Skin epidermis (tissue), 12 donors: ENCODE measurements at regions not wholly inside any gene's neighbourhood (a gene's known extent, or its start where the extent isn't known, plus 50 kb on each side); places are given as distances from the start of the nearest gene placed in this dataset.
"Not testable (repeated sequence)": the region's sequence is repeated elsewhere in the genome, so short reads cannot be mapped to it uniquely, and the experiment has no call there.

Source experiments
- H3K27ac ChIP-seq, 21 experiments: fragments of 200-600 bp; sonication (generic) in 11 of 21; one replicate each; pipeline ENCODE4 v1.5.0; 2020; ENCODE audit warnings: mild to moderate bottlenecking in 3 of 21, inconsistent platforms in 2 of 21, moderate library complexity in 2 of 21
- H3K4me3 ChIP-seq, 7 experiments: fragments of 200-600 bp; sonication (generic) in 2 of 7; one replicate each; pipeline ENCODE4 v1.5.0; 2020; ENCODE audit warnings: inconsistent platforms in 2 of 7, mild to moderate bottlenecking in 2 of 7, moderate library complexity in 1 of 7

- H3K4me3 ChIP-seq, H3K27ac ChIP-seq: not testable (repeated sequence)
Observed at GRCh38 chr17:64800987-64801386, 118.3 kb downstream of the LRRC37A3 start.

GRCh38 chr17:64800361-64800895 is 118.8 kb downstream of the LRRC37A3 start:
- not testable (repeated sequence) for H3K4me3 ChIP-seq, H3K27ac ChIP-seq

GRCh38 chr17:64799543-64800188 is 119.6 kb downstream of the LRRC37A3 start:
- H3K27ac ChIP-seq, H3K4me3 ChIP-seq: not testable (repeated sequence)

- H3K4me3 ChIP-seq, H3K27ac ChIP-seq: not testable (repeated sequence)
Observed at GRCh38 chr17:64798961-64799360, 120.3 kb downstream of the LRRC37A3 start.

- not testable (repeated sequence) for H3K4me3 ChIP-seq
- peak overlapping the region in 1 of 21 experiments; percentile 21 for H3K27ac ChIP-seq
Observed at GRCh38 chr17:64798489-64798790, 120.8 kb downstream of the LRRC37A3 start.

- peak overlapping the region in 1 of 21 experiments; percentile 21 for H3K27ac ChIP-seq
- H3K4me3 ChIP-seq = not testable (repeated sequence)
Observed at GRCh38 chr17:64797746-64798488, 121.4 kb downstream of the LRRC37A3 start.

- H3K27ac ChIP-seq = peak overlapping the region in 5 of 21 experiments; percentile 10 to 79 (median 78)
- H3K4me3 ChIP-seq = not testable (repeated sequence)
Observed at GRCh38 chr17:64795342-64795741, 123.9 kb downstream of the LRRC37A3 start.

- peak overlapping the region in 17 of 21 experiments; percentile 10 to 79 (median 65) for H3K27ac ChIP-seq
- H3K4me3 ChIP-seq = not testable (repeated sequence)
Observed at GRCh38 chr17:64794548-64795274, 124.6 kb downstream of the LRRC37A3 start.

- H3K27ac ChIP-seq = peak overlapping the region in 17 of 21 experiments; percentile 22 to 79 (median 65)
Observed at GRCh38 chr17:64794113-64794512, 125.2 kb downstream of the LRRC37A3 start.

GRCh38 chr17:64792793-64793575 is 126.3 kb downstream of the LRRC37A3 start:
- not testable (repeated sequence) for H3K4me3 ChIP-seq
- peak overlapping the region in 13 of 21 experiments; percentile 3 to 74 (median 62) for H3K27ac ChIP-seq

More at GRCh38 chr17:64794113-64794512, 125.2 kb downstream of the LRRC37A3 start:
- not testable (repeated sequence) for H3K4me3 ChIP-seq

GRCh38 chr17:64792276-64792675 is 127.0 kb downstream of the LRRC37A3 start:
- H3K27ac ChIP-seq = peak overlapping the region in 2 of 21 experiments; percentile 72 to 73
- H3K4me3 ChIP-seq = not testable (repeated sequence)

- peak overlapping the region in 1 of 21 experiments; percentile 52 for H3K27ac ChIP-seq
- not testable (repeated sequence) for H3K4me3 ChIP-seq
Observed at GRCh38 chr17:64791691-64792090, 127.6 kb downstream of the LRRC37A3 start.

- H3K27ac ChIP-seq, H3K4me3 ChIP-seq: not testable (repeated sequence)
Observed at GRCh38 chr17:64791226-64791625, 128.1 kb downstream of the LRRC37A3 start.

- not testable (repeated sequence) for H3K4me3 ChIP-seq
- peak overlapping the region in 2 of 21 experiments; percentile 5 to 35 for H3K27ac ChIP-seq
Observed at GRCh38 chr17:64790690-64791089, 128.6 kb upstream of the SMURF2 start.

- H3K4me3 ChIP-seq, H3K27ac ChIP-seq: not testable (repeated sequence)
Observed at GRCh38 chr17:64790193-64790592, 128.1 kb upstream of the SMURF2 start.

- peak overlapping the region in 1 of 21 experiments; percentile 14 for H3K27ac ChIP-seq
Observed at GRCh38 chr17:64789061-64789445, 126.9 kb upstream of the SMURF2 start.

GRCh38 chr17:64788286-64789060 is 126.4 kb upstream of the SMURF2 start:
- Histone ChIP-seq H3K27ac (peak overlapping the region in 3 of 21 experiments; percentile 14 to 63 (median 35)), H3K4me3 (no peak overlapping the region)

More at GRCh38 chr17:64789061-64789445, 126.9 kb upstream of the SMURF2 start:
- not testable (repeated sequence) for H3K4me3 ChIP-seq

GRCh38 chr17:64787921-64788271 is 125.8 kb upstream of the SMURF2 start:
- H3K4me3 ChIP-seq = no peak overlapping the region
- peak overlapping the region in 7 of 21 experiments; percentile 30 to 63 (median 43) for H3K27ac ChIP-seq
